ENCODE measurements at regions not wholly inside any gene's neighbourhood (a gene's known extent, or its start where the extent isn't known, plus 50 kb on each side); places are given as distances from the start of the nearest gene placed in this dataset.

- Histone ChIP-seq H3K9me3 (replicated peaks; ENCODE audit: control insufficient read depth, insufficient read depth, low read length) (no peaks in the 10 kb centered on the region), H3K27me3 (ENCODE audit: control insufficient read depth in 2 of 2, insufficient read depth in 2 of 2, low read length in 2 of 2) (no peaks in the 10 kb centered on the region), H3K79me2 (ENCODE audit: control insufficient read depth, insufficient read depth, low read length) (no peaks in the 10 kb centered on the region), H3K4me3 (replicated peaks in 1 of 3; ENCODE audit: insufficient read depth in 1 of 3, low read depth in 1 of 3, low read length in 3 of 3) (no peak overlapping the region), H3K4me1 (ENCODE audit: control insufficient read depth, extremely low read depth, insufficient read depth, low read length) (no peaks in the 10 kb centered on the region), H2AFZ (ENCODE audit: low read depth, low read length) (no peak overlapping the region), H4K20me1 (replicated peaks; ENCODE audit: control insufficient read depth, extremely low read depth, insufficient read depth, low read length) (no peaks in the 10 kb centered on the region), H3K9ac (replicated peaks; ENCODE audit: extremely low read depth, insufficient read depth, low read length) (no peak overlapping the region), H3K4me2 (ENCODE audit: insufficient read depth, low read length) (no peak overlapping the region), H3K27ac (ENCODE audit: insufficient read depth, low read depth, low read length) (no peak overlapping the region), H3K36me3 (ENCODE audit: control insufficient read depth in 2 of 2, extremely low read depth in 1 of 2, insufficient read depth in 2 of 2, low read length in 2 of 2) (no peaks in the 10 kb centered on the region), H3K9me1 (replicated peaks; ENCODE audit: control insufficient read depth, extremely low read depth, insufficient read depth, low read length) (no peaks in the 10 kb centered on the region)
- TF ChIP-seq JUN (IDR thresholded peaks at IDR 0.05; ENCODE audit: borderline replicate concordance, insufficient read depth, insufficient read length, low read depth) (no peak), MYC (IDR thresholded peaks at IDR 0.05; ENCODE audit: low read depth, low read length) (no peak), POLR2AphosphoS5 (IDR thresholded peaks at IDR 0.05; ENCODE audit: insufficient read depth, low read depth, low read length) (no peak), CTCF (IDR thresholded peaks at IDR 0.05; ENCODE audit: extremely low read depth in 1 of 2, insufficient read depth in 1 of 2, low read depth in 1 of 2, low read length in 2 of 2) (no peak), EZH2 (IDR thresholded peaks at IDR 0.05; ENCODE audit: borderline replicate concordance, low read depth, low read length, severe bottlenecking) (no peak), POLR2A (IDR thresholded peaks at IDR 0.05; ENCODE audit: low read depth, low read length) (no peak), GATA2 (IDR thresholded peaks at IDR 0.05; ENCODE audit: insufficient read depth, insufficient read length, low read depth, low read length) (no peak), MAX (IDR thresholded peaks at IDR 0.05; ENCODE audit: insufficient read depth, insufficient read length) (no peak), FOS (IDR thresholded peaks at IDR 0.05; ENCODE audit: borderline replicate concordance, insufficient read depth, low read length) (no peak)
- FAIRE-seq = no peak
- ChIA-PET CTCF (interaction anchor here (1.3 to 1.6 kb wide), 4 partner anchors 13 to 837 kb away, joined by 3 to 6 read pairs (median 3); no protein-coding TSS in a partner anchor), POLR2A (no interaction called here)
- intact Hi-C loops (cut with micrococcal nuclease) (no loop called here), dilution Hi-C loops (cut with MboI; ENCODE audit: extremely low pct_ligation_motif_present, low sequenced_read_pairs) (loop anchor here (25.0 kb wide), 1 partner anchor 517 kb away; no protein-coding TSS in a partner anchor)
- no peak for DNase-seq (ENCODE audit: low read depth, low spot score)
- no TSS peak for BruUV-seq (replicated peaks)
Observed at GRCh38 chr6:87945181-87945580, 102.5 kb upstream of the SPACA1 start.
